ENCODE measurements at regions not wholly inside any gene's neighbourhood (a gene's known extent, or its start where the extent isn't known, plus 50 kb on each side); places are given as distances from the start of the nearest gene placed in this dataset.

DNA sequence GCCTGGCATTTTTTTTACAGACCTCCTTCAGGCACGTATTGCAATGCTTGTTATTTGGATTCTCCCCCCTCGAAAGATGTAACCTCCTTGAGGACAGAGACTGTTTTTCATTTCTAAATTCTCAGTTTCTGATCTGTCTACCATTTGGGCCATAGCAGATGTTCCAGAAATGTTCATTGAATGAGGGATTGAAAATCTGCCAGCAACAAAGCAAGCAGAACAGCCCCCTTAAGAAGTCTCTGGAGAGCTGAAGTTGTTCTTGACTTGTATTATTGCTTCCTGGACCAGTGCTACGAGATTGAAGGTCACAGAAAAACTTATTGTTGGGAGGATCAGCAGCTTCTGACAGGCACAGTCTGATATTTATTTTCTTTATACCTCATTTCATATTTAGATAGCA is 355.5 kb downstream of the EPHA4 start:
- H3K9me3 Mint-ChIP-seq = no peaks in the 10 kb centered on the region
- TF ChIP-seq, protein P1, sequence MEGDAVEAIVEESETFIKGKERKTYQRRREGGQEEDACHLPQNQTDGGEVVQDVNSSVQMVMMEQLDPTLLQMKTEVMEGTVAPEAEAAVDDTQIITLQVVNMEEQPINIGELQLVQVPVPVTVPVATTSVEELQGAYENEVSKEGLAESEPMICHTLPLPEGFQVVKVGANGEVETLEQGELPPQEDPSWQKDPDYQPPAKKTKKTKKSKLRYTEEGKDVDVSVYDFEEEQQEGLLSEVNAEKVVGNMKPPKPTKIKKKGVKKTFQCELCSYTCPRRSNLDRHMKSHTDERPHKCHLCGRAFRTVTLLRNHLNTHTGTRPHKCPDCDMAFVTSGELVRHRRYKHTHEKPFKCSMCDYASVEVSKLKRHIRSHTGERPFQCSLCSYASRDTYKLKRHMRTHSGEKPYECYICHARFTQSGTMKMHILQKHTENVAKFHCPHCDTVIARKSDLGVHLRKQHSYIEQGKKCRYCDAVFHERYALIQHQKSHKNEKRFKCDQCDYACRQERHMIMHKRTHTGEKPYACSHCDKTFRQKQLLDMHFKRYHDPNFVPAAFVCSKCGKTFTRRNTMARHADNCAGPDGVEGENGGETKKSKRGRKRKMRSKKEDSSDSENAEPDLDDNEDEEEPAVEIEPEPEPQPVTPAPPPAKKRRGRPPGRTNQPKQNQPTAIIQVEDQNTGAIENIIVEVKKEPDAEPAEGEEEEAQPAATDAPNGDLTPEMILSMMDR (conservative IDR thresholded peaks at IDR 0.05) = no peak
- no peaks in the 10 kb centered on the region for H3K36me3 Mint-ChIP-seq

DNA sequence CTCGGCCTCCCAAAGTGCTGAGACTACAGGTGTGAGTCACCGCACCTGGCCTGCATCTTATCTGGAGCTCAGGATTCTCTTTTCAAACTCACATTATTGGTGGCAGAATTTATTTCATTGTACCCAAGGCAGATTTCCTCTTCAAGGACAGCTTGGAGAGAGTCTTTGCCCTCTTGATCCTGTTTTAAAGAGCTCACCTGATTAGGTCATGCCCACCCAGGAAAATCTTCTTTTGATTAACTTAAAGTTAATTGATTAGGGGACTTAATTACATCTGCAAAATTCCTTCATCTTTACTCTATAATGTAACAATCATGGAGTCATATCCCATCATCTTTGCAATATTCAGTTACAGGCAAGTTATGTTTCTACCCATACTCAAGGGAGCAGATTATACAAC is 346.4 kb downstream of the EPHA4 start:
- no peaks in the 10 kb centered on the region for H3K36me3 Mint-ChIP-seq
- no peaks in the 10 kb centered on the region for H3K4me1 Mint-ChIP-seq (ENCODE audit: unreplicated experiment)
- no peaks in the 10 kb centered on the region for H3K27me3 Mint-ChIP-seq
- no peak for DNase-seq (ENCODE audit: extremely low spot score, unreplicated experiment)
- no peak overlapping the region for H3K27ac Mint-ChIP-seq
- TF ChIP-seq, protein P1 (conservative IDR thresholded peaks at IDR 0.05) = no peak
- H3K4me3 Mint-ChIP-seq = no peak overlapping the region
- H3K9me3 Mint-ChIP-seq = no peaks in the 10 kb centered on the region

More for the DNA sequence above, 355.5 kb downstream of the EPHA4 start:
- DNase-seq (ENCODE audit: extremely low spot score, unreplicated experiment) = no peak
- peak overlapping the region; percentile 52 for H3K27ac Mint-ChIP-seq
- H3K4me3 Mint-ChIP-seq = no peak overlapping the region
- peaks cover 5% of the 10 kb centered on the region for H3K27me3 Mint-ChIP-seq
- H3K4me1 Mint-ChIP-seq (ENCODE audit: unreplicated experiment) = peaks cover 10% of the 10 kb centered on the region

DNA sequence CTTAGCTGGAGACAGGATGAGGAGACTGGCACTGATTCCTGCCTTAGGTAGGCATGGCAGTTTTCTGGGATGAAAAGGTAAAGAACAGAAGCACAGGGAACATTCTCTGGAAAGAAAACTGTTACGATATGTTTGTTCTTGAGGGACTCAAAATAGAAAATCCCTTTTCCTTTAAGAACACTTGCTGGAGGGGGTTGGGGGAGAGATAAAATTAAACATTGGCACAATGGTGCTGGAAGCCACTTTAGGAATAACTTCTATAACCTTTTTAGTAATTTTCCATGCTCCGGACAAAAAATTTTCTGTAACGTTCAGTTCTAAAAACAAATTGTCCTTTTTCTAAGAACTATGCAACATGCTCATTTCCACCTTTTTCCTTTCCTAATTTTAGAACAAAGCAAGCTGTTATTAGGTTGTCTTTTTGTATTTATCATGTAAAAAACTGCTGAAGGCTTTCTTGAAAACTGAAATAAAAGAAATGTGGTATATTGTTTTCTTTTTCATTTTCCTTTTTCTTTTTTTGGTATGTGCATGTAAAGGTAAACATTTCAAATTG is 343.8 kb downstream of the EPHA4 start:
- TF ChIP-seq, protein P1 (conservative IDR thresholded peaks at IDR 0.05) = no peak
- no peak overlapping the region for H3K4me3 Mint-ChIP-seq
- H3K9me3 Mint-ChIP-seq = no peaks in the 10 kb centered on the region
- DNase-seq (ENCODE audit: extremely low spot score, unreplicated experiment) = no peak
- no peaks in the 10 kb centered on the region for H3K4me1 Mint-ChIP-seq (ENCODE audit: unreplicated experiment)
- H3K27ac Mint-ChIP-seq = no peak overlapping the region
- H3K36me3 Mint-ChIP-seq = no peaks in the 10 kb centered on the region
- H3K27me3 Mint-ChIP-seq = no peaks in the 10 kb centered on the region

DNA sequence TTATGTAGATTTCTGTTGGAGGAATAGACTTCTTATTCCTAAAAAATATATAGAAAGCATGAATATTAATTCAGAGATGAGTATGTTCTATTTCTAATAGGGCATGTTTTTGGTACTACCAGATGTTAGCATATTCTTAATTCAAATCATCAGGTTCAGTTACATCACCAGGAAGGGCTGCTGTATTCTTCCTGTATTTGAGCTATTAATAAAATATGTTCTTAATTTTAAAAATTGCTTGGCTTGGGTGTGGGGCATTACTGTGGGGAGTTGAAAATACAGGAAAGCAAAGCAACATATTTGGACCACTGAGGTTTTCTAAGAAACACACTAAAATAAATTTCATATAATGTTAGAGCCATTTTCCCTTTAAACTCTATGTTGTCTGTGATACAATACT is 343.0 kb downstream of the EPHA4 start:
- H3K4me1 Mint-ChIP-seq (ENCODE audit: unreplicated experiment) = no peaks in the 10 kb centered on the region
- no peak overlapping the region for H3K27ac Mint-ChIP-seq
- H3K4me3 Mint-ChIP-seq = no peak overlapping the region
- H3K27me3 Mint-ChIP-seq = no peaks in the 10 kb centered on the region
- TF ChIP-seq, protein P1 (conservative IDR thresholded peaks at IDR 0.05) = no peak
- no peaks in the 10 kb centered on the region for H3K36me3 Mint-ChIP-seq
- DNase-seq (ENCODE audit: extremely low spot score, unreplicated experiment) = no peak
- no peaks in the 10 kb centered on the region for H3K9me3 Mint-ChIP-seq

DNA sequence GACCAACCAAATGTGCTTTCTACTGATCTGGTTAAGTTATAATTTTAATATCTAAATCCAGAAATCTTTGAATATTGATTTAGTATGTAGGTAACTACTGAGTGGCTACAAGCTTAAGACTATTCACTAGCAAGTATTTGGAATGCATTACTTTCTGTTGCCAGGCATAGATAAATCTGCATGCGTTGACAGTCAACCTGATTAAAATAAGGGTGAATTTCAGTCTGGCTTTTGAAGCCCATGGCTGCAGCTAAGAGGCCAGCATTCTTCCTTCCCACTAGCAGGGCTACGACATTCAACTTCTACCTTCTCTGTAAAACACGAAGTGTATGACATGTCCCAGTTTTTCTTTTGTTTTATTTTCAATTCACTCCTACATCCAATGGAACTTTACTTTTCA is 340.6 kb downstream of the EPHA4 start:
- H3K36me3 Mint-ChIP-seq = no peaks in the 10 kb centered on the region
- TF ChIP-seq, protein P1 (conservative IDR thresholded peaks at IDR 0.05) = no peak
- peaks cover 6% of the 10 kb centered on the region for H3K9me3 Mint-ChIP-seq
- no peak for DNase-seq (ENCODE audit: extremely low spot score, unreplicated experiment)
- H3K4me3 Mint-ChIP-seq = no peak overlapping the region
- H3K4me1 Mint-ChIP-seq (ENCODE audit: unreplicated experiment) = no peaks in the 10 kb centered on the region
- H3K27me3 Mint-ChIP-seq = no peaks in the 10 kb centered on the region
- no peak overlapping the region for H3K27ac Mint-ChIP-seq

DNA sequence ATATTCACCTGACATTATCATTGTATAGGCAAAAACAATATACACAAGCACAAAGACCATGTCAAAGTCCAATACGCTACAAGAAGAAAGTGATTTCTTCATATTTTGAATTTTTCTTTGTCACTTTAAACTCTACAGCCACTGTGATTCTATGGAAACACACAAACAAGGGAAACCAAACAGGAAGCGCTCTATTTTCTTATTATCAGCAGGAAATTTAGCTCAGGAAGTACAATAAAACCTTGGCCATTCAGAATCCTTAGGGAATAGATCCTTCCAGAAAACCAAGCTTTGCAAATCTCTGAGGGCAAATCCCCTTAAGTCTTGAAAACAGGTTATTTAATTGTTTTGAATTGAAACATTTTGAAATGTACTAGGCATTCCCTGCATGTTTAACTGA is 336.2 kb downstream of the EPHA4 start:
- no peaks in the 10 kb centered on the region for H3K27me3 Mint-ChIP-seq
- no peak for DNase-seq (ENCODE audit: extremely low spot score, unreplicated experiment)
- no peaks in the 10 kb centered on the region for H3K4me1 Mint-ChIP-seq (ENCODE audit: unreplicated experiment)
- H3K27ac Mint-ChIP-seq = no peak overlapping the region
- peaks cover 7% of the 10 kb centered on the region for H3K9me3 Mint-ChIP-seq
- H3K36me3 Mint-ChIP-seq = no peaks in the 10 kb centered on the region
- TF ChIP-seq, protein P1 (conservative IDR thresholded peaks at IDR 0.05) = no peak
- no peak overlapping the region for H3K4me3 Mint-ChIP-seq
